ENCODE measurements at regions not wholly inside any gene's neighbourhood (a gene's known extent, or its start where the extent isn't known, plus 50 kb on each side); places are given as distances from the start of the nearest gene placed in this dataset.
A peak's percentile ranks its signal among the peaks of the same experiment; 100 is the strongest.

DNA sequence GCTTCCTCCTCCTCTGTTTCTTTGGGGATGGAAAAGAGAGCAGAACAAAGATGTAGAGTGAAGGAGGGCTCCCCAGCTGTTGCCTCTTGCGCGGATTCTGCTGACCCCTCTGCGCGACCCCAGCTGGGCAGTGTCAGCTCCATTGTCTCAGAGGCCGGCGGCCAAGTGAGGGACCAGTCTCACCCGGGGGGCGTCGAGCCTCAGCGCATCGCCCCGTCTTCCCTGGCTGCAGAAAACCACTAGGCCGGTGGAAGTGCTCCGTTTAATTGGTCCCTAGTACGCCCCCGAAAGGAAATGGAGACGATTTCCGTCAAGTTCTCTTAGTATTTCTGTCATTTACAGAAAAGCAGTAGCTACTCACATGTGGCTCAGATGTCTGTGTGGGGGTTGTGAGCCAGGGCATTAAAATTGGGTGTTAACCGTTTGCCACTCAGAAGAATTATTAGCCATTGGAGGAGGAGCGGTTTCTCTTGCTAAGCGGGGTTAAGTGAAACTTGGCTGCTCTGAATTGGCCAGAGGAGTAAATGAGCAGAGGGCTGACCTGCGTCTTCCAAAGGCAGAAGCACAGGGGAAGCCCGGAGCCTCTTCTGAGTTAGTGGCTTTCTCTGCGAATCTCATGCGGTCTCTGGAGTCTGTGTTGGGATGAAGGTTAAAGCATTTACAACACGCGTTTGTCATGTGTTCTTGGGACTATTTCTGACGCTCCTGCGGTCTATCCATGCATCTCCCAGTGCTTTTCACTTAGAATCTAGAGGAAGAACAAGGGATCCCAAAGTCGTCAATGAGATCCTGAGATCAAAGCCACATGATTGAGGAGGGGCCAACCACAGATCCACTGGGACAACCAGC lies 132.8 kb upstream of the MYO16 start:
- Histone ChIP-seq H3K4me3 (ENCODE audit: insufficient read depth in 1 of 2, low read depth in 1 of 2, low read length in 2 of 2) (peak overlapping the region; percentile 64 to 71), H2BK12ac (ENCODE audit: low read length in 2 of 2) (no peak overlapping the region), H3K4ac (ENCODE audit: low read depth in 1 of 2, low read length in 2 of 2) (no peak overlapping the region), H3K79me1 (replicated peaks; ENCODE audit: low read length, poor library complexity, severe bottlenecking) (no peaks in the 10 kb centered on the region), H3K4me1 (ENCODE audit: control insufficient read depth, insufficient read depth, low read depth, low read length) (peaks cover 15% of the 10 kb centered on the region), H3K4me2 (ENCODE audit: low read length, poor library complexity, severe bottlenecking) (peak overlapping the region; percentile 84), H2BK120ac (ENCODE audit: low read depth, low read length) (no peak overlapping the region), H3K27ac (ENCODE audit: low read length, poor library complexity, severe bottlenecking) (no peak overlapping the region), H3K9ac (ENCODE audit: low read length) (no peak overlapping the region), H2AK5ac (ENCODE audit: low read length, severe bottlenecking) (no peak overlapping the region), H3K27me3 (ENCODE audit: control insufficient read depth in 1 of 2, insufficient read depth in 1 of 2, low read length in 2 of 2) (peaks cover 7 to 42% of the 10 kb centered on the region in 2 experiments), H2AFZ (ENCODE audit: low read depth, low read length) (no peak overlapping the region), H4K8ac (ENCODE audit: low read length) (no peak overlapping the region), H2BK5ac (ENCODE audit: low read depth, low read length, poor library complexity, severe bottlenecking) (no peak overlapping the region), H2BK15ac (ENCODE audit: low read depth, poor library complexity, severe bottlenecking) (no peak overlapping the region), H3K9me3 (ENCODE audit: control insufficient read depth, low read length) (no peaks in the 10 kb centered on the region), H3K23ac (ENCODE audit: low read length in 2 of 2) (peak overlapping the region in 1 of 2 experiments; percentile 35), H3K18ac (ENCODE audit: low read depth in 1 of 2, low read length in 2 of 2) (no peak overlapping the region), H3K36me3 (ENCODE audit: control insufficient read depth in 1 of 2, insufficient read depth in 2 of 2, low read depth in 1 of 2, low read length in 2 of 2) (no peaks in the 10 kb centered on the region), H4K91ac (ENCODE audit: low read length) (no peak overlapping the region), H3K14ac (ENCODE audit: low read length in 2 of 2) (no peak overlapping the region)
- WGBS = 10% methylated on average over 29 of the region's 30 CpGs
- peak; percentile 9 for DNase-seq

DNA sequence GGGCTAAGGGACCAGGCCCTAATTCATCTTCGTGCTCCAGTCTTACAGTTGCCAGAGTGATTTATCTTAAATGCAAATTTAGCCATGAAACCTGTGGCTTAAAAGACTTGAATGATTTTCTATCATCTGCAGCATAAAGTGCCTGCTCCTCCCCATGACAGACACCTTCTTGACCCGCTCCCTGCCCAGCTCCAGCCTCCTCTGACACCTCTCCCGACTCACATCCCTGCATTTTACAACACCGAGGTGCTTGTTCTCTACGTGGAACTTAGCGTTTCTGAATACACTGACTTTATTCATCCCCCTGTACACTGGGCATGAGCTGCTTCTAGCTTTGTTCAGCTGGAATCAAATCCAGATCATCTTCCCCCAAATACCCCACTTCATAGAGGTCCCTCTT lies 128.7 kb upstream of the MYO16 start:
- H3K27me3 ChIP-seq (ENCODE audit: control insufficient read depth in 1 of 2, insufficient read depth in 1 of 2, low read length in 2 of 2) = peaks cover 0 to 28% of the 10 kb centered on the region in 2 experiments
- H3K23ac ChIP-seq (ENCODE audit: low read length in 2 of 2) = no peak overlapping the region
- 80% methylated on average over 6 of the region's 6 CpGs for WGBS
- H3K79me1 ChIP-seq (replicated peaks; ENCODE audit: low read length, poor library complexity, severe bottlenecking) = no peaks in the 10 kb centered on the region
- H2BK120ac ChIP-seq (ENCODE audit: low read depth, low read length) = no peak overlapping the region
- H3K4me1 ChIP-seq (ENCODE audit: control insufficient read depth, insufficient read depth, low read depth, low read length) = peaks cover 7% of the 10 kb centered on the region
- H3K14ac ChIP-seq (ENCODE audit: low read length in 2 of 2) = no peak overlapping the region
- H4K91ac ChIP-seq (ENCODE audit: low read length) = no peak overlapping the region
- no peak overlapping the region for H2BK15ac ChIP-seq (ENCODE audit: low read depth, poor library complexity, severe bottlenecking)
- no peak for DNase-seq
- H3K36me3 ChIP-seq (ENCODE audit: control insufficient read depth in 1 of 2, insufficient read depth in 2 of 2, low read depth in 1 of 2, low read length in 2 of 2) = no peaks in the 10 kb centered on the region
- no peak overlapping the region for H3K4me3 ChIP-seq (ENCODE audit: insufficient read depth in 1 of 2, low read depth in 1 of 2, low read length in 2 of 2)
- H3K27ac ChIP-seq (ENCODE audit: low read length, poor library complexity, severe bottlenecking) = no peak overlapping the region
- no peak overlapping the region for H3K4me2 ChIP-seq (ENCODE audit: low read length, poor library complexity, severe bottlenecking)
- H2BK5ac ChIP-seq (ENCODE audit: low read depth, low read length, poor library complexity, severe bottlenecking) = no peak overlapping the region
- no peak overlapping the region for H3K18ac ChIP-seq (ENCODE audit: low read depth in 1 of 2, low read length in 2 of 2)
- no peak overlapping the region for H2AK5ac ChIP-seq (ENCODE audit: low read length, severe bottlenecking)
- no peak overlapping the region for H2BK12ac ChIP-seq (ENCODE audit: low read length in 2 of 2)
- no peak overlapping the region for H3K9ac ChIP-seq (ENCODE audit: low read length)
- no peak overlapping the region for H3K4ac ChIP-seq (ENCODE audit: low read depth in 1 of 2, low read length in 2 of 2)
- H3K9me3 ChIP-seq (ENCODE audit: control insufficient read depth, low read length) = no peaks in the 10 kb centered on the region
- no peak overlapping the region for H4K8ac ChIP-seq (ENCODE audit: low read length)
- no peak overlapping the region for H2AFZ ChIP-seq (ENCODE audit: low read depth, low read length)

DNA sequence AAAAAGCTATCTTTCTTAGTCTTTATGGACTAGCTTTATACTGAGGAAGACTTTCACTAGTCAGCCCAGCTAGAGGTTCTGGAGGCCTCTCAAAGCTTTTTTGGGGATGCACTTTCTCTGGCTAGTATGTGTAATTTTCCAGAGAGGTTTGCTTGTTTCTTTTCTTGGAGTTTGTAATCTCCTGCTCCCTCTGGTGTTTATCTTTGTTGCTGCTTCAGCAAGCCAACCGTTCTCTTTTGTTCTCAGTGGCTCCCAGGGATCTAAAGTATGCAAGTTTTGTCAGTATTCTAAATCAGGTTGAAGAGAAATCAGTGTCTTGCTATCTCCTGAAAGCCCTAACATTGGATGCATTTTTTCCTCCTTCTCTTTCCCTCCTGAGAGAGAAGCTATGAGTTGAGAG lies 121.1 kb upstream of the MYO16 start:
- Histone ChIP-seq H2BK12ac (ENCODE audit: low read length in 2 of 2) (no peak overlapping the region), H3K27ac (ENCODE audit: low read length, poor library complexity, severe bottlenecking) (no peak overlapping the region), H3K36me3 (ENCODE audit: control insufficient read depth in 1 of 2, insufficient read depth in 2 of 2, low read depth in 1 of 2, low read length in 2 of 2) (no peaks in the 10 kb centered on the region), H3K4me1 (ENCODE audit: control insufficient read depth, insufficient read depth, low read depth, low read length) (no peaks in the 10 kb centered on the region), H2AK5ac (ENCODE audit: low read length, severe bottlenecking) (no peak overlapping the region), H3K27me3 (ENCODE audit: control insufficient read depth in 1 of 2, insufficient read depth in 1 of 2, low read length in 2 of 2) (no peaks in the 10 kb centered on the region), H3K18ac (ENCODE audit: low read depth in 1 of 2, low read length in 2 of 2) (no peak overlapping the region), H2AFZ (ENCODE audit: low read depth, low read length) (no peak overlapping the region), H3K4me3 (ENCODE audit: insufficient read depth in 1 of 2, low read depth in 1 of 2, low read length in 2 of 2) (no peak overlapping the region), H3K4me2 (ENCODE audit: low read length, poor library complexity, severe bottlenecking) (no peak overlapping the region), H3K9ac (ENCODE audit: low read length) (no peak overlapping the region), H3K4ac (ENCODE audit: low read depth in 1 of 2, low read length in 2 of 2) (no peak overlapping the region), H3K23ac (ENCODE audit: low read length in 2 of 2) (no peak overlapping the region), H3K14ac (ENCODE audit: low read length in 2 of 2) (no peak overlapping the region), H4K91ac (ENCODE audit: low read length) (no peak overlapping the region), H2BK15ac (ENCODE audit: low read depth, poor library complexity, severe bottlenecking) (no peak overlapping the region), H3K79me1 (replicated peaks; ENCODE audit: low read length, poor library complexity, severe bottlenecking) (no peaks in the 10 kb centered on the region), H4K8ac (ENCODE audit: low read length) (no peak overlapping the region), H3K9me3 (ENCODE audit: control insufficient read depth, low read length) (no peaks in the 10 kb centered on the region), H2BK5ac (ENCODE audit: low read depth, low read length, poor library complexity, severe bottlenecking) (no peak overlapping the region), H2BK120ac (ENCODE audit: low read depth, low read length) (no peak overlapping the region)
- 0% methylated on average over 1 of the region's 1 CpG for WGBS
- DNase-seq = peak; percentile 41

DNA sequence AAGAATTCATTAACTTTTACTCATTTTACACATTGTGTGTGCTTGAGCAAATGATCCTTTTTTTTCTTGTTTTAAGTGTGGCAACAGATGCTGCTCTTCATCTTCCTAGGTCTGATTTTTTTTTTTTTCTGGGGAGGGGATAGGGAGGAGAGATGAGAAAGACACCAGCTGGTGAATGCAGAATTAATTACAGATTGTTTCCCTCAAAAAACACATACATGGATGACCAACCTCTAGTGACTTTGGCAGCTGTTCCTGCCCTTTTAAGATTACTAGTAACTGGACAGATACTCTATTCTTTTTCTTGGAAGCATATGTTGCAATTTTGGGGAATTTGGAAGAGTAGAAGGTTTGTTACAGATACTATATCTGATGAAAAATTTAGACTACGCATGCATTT lies 103.6 kb upstream of the MYO16 start:
- H2BK120ac ChIP-seq (ENCODE audit: low read depth, low read length) = no peak overlapping the region
- H2BK15ac ChIP-seq (ENCODE audit: low read depth, poor library complexity, severe bottlenecking) = no peak overlapping the region
- H3K27me3 ChIP-seq (ENCODE audit: control insufficient read depth in 1 of 2, insufficient read depth in 1 of 2, low read length in 2 of 2) = no peaks in the 10 kb centered on the region
- DNase-seq = no peak
- no peak overlapping the region for H3K27ac ChIP-seq (ENCODE audit: low read length, poor library complexity, severe bottlenecking)
- H2BK5ac ChIP-seq (ENCODE audit: low read depth, low read length, poor library complexity, severe bottlenecking) = no peak overlapping the region
- H3K18ac ChIP-seq (ENCODE audit: low read depth in 1 of 2, low read length in 2 of 2) = no peak overlapping the region
- no peak overlapping the region for H2AFZ ChIP-seq (ENCODE audit: low read depth, low read length)
- H3K79me1 ChIP-seq (replicated peaks; ENCODE audit: low read length, poor library complexity, severe bottlenecking) = no peaks in the 10 kb centered on the region
- no peak overlapping the region for H2BK12ac ChIP-seq (ENCODE audit: low read length in 2 of 2)
- no peak overlapping the region for H3K23ac ChIP-seq (ENCODE audit: low read length in 2 of 2)
- no peak overlapping the region for H3K4ac ChIP-seq (ENCODE audit: low read depth in 1 of 2, low read length in 2 of 2)
- H3K4me1 ChIP-seq (ENCODE audit: control insufficient read depth, insufficient read depth, low read depth, low read length) = no peaks in the 10 kb centered on the region
- no peak overlapping the region for H3K4me3 ChIP-seq (ENCODE audit: insufficient read depth in 1 of 2, low read depth in 1 of 2, low read length in 2 of 2)
- H4K8ac ChIP-seq (ENCODE audit: low read length) = no peak overlapping the region
- WGBS = no CpG with 5 or more reads among the region's 1 CpG
- H3K36me3 ChIP-seq (ENCODE audit: control insufficient read depth in 1 of 2, insufficient read depth in 2 of 2, low read depth in 1 of 2, low read length in 2 of 2) = no peaks in the 10 kb centered on the region
- no peak overlapping the region for H3K9ac ChIP-seq (ENCODE audit: low read length)
- H4K91ac ChIP-seq (ENCODE audit: low read length) = no peak overlapping the region
- no peak overlapping the region for H3K14ac ChIP-seq (ENCODE audit: low read length in 2 of 2)
- no peak overlapping the region for H3K4me2 ChIP-seq (ENCODE audit: low read length, poor library complexity, severe bottlenecking)
- H3K9me3 ChIP-seq (ENCODE audit: control insufficient read depth, low read length) = no peaks in the 10 kb centered on the region
- H2AK5ac ChIP-seq (ENCODE audit: low read length, severe bottlenecking) = no peak overlapping the region

Measured in mesenchymal stem cell (in vitro differentiated cells and primary cell).